C1 segment of cervical spinal cord (tissue), 14 donors: ENCODE measurements at regions not wholly inside any gene's neighbourhood (a gene's known extent, or its start where the extent isn't known, plus 50 kb on each side); places are given as distances from the start of the nearest gene placed in this dataset.

Source experiments
- DNase-seq, 14 donors: peaks; one replicate each; lab custom pipeline; 2025; lab: John Stamatoyannopoulos, UW

DNA sequence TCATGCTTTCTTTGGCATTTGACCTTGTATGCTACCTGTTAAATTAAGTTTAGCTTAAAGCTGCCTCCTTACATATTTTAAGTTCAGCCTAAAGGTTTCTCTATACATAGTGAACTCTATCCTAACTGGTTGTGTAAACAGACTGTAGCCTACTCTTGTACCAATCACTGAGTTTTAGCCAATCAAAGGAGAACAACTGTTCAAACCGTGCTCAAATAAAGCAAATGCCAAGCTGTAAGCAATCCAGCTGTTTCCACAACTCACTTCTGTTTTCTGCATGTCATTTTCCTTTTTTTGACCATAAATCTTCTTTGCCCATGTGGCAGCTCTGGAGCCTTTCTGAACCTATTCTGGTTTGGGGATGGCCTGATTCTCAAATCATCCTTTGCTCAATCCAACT lies 1603.8 kb upstream of the ACVR2A start:
- no peak for DNase-seq

DNA sequence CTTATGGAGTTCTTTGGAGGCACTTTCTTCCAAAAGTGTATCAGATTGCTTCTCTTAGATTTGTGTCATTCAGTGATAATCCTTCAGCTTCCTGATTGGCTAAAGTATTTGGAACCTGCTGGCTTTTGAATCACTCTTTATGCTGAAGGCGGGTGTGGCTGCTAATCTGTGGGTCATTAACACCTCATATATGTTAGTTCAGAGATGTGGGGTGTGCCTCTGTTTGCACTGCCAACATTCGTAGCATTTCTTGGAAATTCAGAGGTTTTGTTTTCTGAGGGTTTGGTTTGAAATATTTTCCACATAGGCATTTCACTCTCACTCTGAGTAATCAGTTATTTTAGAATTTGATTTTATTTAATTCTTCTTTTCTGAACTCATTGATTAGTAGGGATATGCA lies 1604.4 kb upstream of the ACVR2A start:
- DNase-seq: no peak

DNA sequence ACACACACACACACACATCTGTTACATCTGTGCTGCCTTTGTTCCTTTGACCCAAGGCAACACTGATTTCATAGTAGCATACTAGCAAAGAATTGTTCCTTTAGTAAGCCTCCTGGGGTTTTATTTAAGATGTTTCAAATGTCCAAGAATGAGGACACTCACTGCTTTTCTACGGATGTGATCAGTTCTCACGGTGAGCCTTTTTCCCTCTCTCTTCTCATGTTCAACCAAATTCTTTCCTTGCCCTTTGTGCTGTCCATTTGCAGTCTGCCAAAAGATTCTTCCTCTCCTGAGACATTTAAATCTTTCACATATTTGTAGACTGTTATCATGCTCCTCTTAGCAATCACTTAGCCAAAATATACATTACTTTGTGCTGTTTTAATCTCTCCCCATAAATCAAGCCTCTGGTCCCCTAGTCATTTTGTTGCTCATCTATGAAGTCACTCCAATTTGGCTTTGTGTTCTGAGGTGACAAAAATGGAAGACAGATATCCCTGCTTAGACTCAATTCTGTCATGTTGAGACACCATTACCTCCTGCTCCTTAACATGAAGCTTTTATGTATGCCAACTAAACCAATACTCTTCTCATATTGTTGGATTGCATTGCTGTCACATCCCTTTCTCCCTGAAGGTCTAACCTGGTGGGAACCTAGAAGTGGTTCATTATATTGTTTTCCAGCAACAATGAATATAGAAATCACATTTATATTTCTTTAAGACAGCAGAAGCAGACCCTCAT lies 1605.3 kb upstream of the ACVR2A start:
- DNase-seq: no peak

DNA sequence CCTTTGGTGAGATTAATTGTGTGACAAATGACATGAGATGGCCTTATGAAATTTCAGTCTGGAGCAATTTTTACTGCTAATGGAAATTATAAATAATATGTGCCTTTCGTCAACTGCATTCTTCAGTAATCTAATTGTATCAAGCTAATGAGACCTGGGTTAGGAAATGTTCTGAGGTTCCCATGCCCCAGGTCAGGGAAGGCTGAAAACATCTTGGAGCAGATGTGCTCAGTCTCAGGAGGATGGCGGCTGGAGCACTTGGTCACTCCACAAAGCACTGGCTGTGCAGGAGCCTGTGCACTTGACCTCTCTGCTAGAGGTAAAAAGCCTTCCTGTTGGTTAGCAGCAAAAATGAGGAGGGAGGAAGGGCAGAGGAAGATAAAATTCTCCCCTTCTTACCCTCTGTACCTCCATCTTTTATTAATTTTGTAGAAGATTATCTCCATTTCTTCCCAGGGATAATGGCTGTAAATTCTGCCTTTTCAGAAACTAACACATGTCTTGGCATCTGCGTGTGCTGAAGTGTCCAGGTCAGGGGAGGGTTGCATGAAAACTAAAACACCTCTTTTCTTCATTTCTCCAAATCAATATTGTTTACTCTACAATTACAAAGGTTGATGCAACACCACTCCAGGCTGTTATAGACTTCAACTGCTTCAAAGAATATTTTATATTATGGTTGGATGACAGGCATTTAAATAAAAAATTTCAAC lies 1606.4 kb upstream of the ACVR2A start:
- no peak for DNase-seq

DNA sequence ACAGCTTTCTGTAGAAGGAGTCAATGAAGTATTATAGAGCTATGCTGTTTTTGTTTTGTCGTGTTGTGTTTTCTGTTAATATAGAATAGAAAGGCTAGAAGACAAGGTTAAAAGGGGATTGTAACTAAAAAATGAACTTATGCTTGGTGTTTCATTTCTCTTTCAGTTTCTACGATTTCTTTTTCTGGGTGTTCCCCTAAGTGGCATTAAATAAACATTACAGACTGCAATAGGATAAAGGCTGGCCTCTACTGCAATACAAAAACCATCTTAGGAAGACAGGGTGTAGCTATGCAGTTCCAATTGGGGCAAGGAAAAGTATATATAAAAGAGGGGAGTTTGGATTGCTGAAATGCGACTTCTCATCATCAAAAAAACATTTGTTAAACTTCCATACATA lies 1609.7 kb upstream of the ACVR2A start:
- DNase-seq: no peak

DNA sequence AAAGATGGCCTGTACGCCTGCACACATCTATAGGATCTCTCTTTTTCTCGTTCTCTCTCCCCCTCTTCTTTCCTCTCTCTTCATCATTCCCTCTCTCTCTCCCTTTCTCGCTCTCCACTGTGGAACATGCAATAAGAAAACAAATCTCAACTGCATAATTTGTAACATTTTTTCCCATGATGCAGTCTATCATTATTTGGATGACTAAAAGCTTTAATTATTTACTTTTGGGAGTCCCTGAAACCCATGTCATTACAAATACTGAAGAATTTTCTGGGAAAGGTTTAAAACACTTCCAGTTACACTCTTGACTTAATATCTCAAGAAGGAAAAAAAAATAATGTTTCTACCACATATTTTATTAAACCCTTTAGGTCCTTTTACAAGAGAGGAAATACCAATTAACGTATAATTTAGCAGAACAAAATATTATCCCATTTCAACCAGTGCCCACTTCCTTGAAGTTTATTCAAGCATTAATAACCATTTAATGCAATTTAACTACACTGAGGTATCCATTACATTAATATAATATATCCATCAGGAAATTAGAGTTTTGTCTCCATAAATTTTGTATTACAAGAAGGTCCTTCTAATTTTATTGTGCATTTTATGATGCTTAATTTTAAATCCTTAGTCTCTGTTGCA lies 1615.2 kb upstream of the ACVR2A start:
- no peak for DNase-seq

DNA sequence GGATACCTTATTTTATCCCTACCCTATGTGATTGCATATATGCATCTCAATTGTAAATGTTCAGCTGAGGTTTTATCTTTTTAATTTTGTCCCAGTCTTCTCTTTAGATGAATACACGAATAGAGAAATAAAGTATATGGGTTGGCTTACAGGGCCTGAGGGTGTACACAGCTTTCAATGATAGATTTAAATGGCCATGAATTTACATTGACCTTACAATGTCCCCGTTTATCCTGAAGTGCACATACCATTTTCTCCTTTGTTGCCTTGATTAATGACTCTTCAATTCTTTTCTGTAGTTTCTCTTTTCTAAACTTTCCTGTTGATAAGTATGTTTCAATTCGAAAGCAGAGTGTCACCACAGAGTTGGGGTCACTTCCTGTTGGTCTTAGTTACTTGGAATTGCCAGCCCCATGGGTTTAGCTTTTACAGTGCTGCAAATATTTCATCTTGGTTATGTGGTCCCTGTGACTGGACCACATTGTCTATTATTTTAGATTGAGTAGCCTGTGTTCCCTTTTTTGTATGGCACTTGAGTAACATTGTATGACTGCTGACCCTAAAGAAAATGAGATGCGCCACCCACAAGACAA lies 1616.3 kb upstream of the ACVR2A start:
- DNase-seq: no peak

DNA sequence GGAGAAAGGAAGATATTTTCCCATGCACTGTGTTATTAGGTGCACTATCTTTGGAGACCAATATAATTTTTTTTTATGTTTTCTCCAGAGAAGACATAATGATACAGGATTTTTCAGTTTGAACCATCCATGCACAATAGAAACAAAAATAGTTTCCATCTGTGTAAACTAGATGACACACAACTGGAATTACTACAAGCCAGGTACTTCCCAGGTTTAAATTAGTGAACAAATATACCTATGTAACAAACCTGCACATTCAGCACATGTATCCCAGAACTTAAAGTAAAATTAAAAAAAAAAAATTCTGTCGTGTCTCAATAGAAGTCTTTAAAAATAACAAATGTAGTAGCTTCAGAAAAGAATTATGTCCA lies 1616.8 kb upstream of the ACVR2A start:
- DNase-seq: no peak

DNA sequence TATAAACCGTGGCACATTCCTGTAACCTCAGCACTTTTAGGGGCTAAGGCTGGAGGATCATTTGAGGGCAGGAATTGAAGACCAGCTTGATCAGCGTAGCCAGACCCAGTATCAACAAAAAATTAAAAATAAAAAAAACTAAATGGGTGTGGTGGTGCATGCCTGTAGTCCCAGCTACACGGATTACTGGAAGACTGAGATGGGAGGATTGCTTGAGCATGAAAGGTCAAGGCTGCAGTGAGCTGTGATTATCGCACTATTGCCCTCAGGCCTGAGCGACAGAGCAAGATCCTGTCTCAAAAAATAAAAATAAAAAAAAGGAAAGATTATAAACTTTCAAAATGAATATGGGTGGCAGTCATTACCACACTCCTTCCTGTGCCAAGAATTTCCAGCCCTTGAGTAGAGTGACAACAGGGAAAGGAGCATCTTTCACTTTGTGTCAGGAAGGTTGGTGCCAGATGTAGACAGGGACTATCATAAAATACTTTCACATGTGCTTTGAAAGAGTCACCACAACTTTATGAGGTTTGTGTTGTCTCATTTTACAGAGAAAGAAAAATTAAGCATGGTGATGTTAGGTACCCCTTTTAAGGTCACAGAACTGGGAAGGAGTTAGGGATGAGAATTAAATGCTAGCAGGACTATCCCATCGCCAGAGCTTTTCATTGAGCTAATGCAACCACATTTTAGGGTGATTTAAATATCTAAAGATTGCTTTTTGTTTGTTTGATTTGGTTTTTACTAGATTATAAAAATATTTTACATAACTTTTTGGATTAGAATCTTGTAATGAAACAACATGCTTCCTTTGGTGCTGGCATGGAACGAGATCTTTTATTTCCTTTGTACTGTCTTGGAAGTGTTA lies 1617.4 kb upstream of the ACVR2A start:
- DNase-seq: no peak

DNA sequence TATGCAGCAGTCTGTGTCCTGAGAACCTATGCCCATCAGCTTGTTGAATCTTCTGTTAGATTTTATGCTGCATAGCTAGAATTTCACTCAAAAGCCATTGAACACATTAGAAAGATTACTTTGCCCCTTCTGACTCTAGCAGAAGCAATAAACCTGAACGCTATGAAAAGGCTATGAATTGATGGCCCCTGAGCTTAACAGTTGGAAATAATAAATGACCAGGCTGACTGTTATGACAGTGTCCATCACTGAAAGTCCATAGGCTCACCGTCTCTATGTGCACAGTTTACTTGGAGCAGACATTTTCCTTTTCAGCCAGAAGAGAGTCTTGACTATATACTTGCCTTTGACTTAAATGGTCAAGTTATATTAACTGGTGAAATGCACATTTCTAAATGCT lies 1618.8 kb upstream of the ACVR2A start:
- no peak for DNase-seq

DNA sequence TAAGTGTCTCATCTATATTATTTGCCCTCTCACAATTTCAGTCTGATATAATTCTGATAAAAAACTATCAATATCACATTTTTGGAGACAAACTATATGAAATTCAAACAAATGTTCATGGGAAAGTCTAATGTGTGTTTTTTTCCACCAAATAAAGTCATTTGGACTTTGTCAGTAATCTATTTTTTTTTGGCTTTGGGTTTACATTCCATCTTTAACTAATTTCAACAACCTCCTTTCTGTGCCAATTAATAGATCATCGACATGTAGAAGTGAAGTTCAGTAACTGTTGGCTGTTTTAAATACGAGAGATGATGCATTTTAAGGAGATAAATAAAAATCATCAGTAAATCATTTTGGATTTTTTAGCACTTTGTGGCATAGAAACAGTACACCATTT lies 1623.0 kb upstream of the ACVR2A start:
- no peak for DNase-seq

DNA sequence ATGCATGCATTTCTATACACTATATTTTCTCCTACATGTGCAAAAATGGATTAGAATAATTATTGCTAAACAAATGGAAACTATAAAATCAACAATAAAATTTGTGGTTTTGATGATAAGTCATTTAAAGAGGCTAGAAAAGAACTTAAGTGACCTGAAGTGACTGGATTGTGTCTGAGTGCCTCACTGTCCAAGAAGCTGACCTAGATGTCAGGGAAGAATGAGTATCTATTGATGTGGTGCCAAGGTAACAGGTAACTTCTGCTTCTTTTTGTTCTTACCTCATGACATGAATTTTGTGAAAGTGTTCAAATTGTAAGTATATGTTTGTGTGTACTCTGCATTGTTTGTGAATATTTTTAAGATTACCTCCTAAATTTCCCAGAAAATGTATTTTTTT lies 1623.9 kb upstream of the ACVR2A start:
- no peak for DNase-seq

DNA sequence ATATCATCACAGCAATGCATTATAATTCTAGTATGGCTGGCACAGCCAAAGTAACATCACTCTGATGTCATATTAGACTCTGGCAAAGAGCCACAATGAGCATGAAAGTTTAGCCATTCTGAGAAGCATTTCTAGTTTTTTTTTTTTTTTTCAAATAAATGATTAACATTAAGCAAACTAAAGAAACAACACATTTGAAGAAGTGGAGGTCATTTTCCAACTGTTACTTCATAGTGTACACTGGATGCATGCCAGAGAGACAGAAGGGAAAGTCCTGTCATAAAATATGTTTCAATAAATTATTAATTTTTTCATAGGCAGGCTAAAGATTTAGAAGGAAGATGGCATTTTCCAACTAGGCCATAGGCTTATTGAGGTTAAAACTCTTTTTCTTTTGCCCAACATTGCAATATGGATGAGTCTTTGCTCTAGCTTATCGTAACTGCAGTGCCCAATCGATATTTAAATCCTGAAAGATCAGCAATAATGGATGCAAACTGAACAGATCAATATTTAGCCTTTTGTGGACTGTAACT lies 1630.4 kb upstream of the ACVR2A start:
- no peak for DNase-seq

DNA sequence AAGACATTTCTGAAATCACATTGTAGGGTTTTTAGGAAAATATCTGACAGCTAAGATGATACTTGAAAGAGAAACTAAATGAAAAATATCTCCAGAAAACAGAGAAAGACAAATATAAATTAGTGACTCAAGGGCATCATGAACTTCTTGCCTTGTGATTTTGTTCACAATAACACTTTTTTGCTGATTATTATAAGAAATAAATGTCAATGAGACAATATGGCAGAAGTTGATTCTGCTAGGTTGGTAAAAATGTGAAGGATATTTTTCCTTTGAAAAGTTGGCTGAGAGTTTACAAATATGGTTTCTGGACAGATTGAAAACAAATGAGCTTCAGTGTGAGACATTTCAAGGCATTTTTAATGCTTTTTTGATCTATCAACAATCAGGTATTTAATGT lies 1631.2 kb upstream of the ACVR2A start:
- DNase-seq: no peak

DNA sequence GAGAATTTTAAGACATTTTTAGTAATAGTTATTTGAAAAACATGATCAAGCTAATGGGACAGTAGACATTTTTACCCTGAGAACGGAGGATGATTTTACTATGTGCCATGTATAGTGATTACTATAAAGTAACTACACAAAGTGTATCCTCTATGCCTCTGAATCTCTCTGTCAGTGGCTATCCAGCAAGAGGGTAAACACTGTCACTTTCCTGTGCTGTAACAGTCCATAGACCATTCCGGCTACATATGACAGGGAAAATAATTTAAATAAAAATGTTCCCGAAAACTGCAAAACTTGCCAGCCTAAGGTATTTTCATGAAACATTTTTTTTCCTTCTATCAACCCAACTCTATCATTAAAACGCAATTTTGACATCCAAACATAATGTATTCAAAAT lies 1632.2 kb upstream of the ACVR2A start:
- DNase-seq: no peak

DNA sequence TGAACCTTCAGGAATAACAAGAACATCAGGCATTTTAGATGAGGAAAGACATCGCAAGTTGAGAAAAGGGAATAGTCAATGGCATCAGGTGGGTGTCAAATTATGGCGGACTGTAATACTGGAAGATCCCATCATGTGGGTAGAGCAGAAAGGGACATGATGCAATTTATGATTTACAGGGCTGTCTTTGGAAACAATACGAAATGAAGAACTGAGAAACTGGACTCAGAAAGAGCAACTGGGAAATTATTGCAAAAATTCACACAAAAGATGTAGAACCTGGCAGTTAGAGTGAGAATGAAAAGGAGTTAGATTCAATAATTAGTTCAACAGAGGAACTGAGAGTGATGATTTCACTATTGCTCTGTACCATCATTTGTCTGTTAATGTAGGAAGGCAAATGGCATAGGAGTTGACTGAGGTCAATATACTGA lies 1635.0 kb upstream of the ACVR2A start:
- DNase-seq: no peak

DNA sequence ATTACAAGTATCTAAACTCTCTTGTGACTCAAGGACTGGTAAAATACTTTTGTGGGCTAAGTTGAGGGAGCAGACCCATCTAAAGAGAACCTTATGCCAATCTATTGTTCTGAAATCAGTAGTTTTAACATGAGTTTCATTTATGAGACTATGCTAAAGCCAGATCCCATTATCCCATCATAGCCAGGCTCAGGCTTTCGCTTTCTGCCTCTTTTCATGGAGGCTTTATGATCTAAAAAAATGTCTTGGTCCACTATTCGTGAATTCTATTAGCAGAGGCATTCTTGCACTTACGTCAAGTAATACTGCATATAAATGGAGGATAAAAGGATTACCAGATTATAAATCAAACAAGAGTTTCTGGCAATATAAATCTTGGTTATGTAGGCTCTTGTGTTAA lies 1636.9 kb upstream of the ACVR2A start:
- DNase-seq: no peak

DNA sequence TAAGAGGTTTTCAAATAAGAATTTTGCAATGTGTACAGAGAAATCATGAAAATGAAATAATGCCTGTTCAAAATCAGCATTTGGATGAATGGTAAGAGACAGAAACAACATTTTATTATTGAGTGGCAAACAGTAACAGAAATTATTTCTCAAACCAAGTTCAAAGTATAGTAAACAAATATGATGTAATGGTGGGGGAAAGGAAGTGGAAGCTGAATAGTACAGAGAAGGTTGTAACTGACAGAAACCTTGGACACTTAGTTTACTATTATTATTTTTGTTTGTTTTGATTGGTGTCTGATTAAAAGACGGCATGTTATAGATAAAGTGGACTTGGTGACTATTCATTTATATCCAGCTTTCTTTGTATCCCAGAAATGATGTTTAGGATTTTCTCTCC lies 1637.4 kb upstream of the ACVR2A start:
- no peak for DNase-seq

DNA sequence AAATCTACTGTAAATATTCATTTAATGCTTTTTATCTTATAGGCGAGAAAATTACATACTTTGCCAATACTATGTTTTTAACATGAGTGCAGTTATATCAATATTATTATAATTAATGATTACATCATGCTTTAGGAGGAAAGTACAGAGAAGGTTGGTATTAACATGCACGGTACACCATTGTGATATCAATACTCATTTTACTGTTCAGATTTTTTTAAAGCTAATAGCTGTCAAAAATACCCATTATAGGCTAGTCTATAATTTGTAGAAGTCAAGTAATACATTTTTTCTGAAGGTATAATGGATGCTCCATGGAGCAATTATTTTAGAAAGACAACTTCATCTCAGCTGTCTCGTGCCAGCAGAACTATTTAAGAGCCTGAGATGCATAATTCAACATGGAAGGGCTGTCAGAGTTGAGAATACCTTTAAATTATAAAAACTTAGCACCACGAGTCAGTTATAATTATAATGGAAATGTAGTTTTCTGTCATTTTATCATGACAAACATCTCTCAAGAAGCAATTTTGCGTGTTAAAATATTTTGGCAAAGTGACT lies 1641.7 kb upstream of the ACVR2A start:
- DNase-seq: no peak

DNA sequence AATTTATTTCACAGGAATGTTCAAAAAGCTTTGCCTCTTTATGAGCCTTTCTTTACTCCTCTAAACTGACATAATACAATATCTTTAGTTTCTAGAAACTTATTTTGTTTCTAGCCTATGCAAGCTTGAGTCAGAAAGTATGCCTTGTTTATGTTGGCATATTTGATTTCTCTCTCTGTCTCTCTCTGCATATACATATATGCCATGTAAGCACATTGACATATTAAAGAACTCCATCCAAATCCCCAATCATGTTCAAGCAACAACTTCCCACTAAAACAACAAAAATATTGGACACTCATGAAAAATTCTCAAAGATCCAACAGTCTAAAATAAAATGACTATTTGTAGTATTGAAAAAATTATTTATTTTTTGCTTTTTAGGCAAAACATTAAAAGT lies 1651.2 kb upstream of the ACVR2A start:
- DNase-seq: no peak

DNA sequence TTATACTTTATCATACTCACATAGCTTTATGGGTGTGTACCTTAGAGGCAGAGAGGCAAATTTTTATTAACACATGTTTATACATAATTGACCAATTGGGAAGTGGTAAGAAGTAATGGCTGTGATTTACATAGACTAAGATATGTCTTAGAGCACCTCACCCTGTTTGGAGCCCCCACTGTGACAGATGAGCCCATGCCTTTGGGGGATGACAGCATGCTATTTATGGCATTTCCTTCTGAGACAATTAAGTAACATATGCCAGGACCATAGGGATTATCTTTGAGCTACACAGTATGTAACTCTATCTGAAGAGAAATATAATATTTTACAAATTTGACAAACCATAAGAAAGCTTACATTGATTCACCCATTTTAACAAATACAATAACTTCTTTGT lies 1655.3 kb upstream of the ACVR2A start:
- no peak for DNase-seq
